Smooth muscle cell of the brain vasculature (primary cell): ENCODE measurements at regions not wholly inside any gene's neighbourhood (a gene's known extent, or its start where the extent isn't known, plus 50 kb on each side); places are given as distances from the start of the nearest gene placed in this dataset.
"Not testable (repeated sequence)": the region's sequence is repeated elsewhere in the genome, so short reads cannot be mapped to it uniquely, and the experiment has no call there.

ENCODE experiments used
- DNase-seq: peaks from one replicate; pipeline ENCODE4 v3.0.0-alpha.2; 2012; ENCODE audit warnings: low read depth, low spot score

DNA sequence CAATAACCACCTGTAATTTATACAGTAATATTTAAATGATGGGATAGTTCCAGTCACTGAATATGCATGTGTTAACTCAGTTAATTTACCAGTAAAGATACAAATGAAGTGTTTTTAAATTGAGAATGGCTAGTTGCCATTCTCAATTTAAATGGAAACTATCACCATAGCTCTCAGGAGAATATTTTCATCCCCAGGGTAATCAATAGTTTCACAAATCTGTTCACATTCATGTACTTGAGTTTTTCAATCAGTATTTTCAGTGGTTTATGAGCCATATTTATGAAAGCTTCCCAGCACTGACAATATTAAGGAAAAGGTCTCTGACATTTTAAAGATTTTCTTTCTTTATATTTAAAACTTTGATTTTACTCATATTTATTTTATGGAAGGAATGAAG, 439.3 kb downstream of the MAT2B start:
- DNase-seq = no peak

DNA sequence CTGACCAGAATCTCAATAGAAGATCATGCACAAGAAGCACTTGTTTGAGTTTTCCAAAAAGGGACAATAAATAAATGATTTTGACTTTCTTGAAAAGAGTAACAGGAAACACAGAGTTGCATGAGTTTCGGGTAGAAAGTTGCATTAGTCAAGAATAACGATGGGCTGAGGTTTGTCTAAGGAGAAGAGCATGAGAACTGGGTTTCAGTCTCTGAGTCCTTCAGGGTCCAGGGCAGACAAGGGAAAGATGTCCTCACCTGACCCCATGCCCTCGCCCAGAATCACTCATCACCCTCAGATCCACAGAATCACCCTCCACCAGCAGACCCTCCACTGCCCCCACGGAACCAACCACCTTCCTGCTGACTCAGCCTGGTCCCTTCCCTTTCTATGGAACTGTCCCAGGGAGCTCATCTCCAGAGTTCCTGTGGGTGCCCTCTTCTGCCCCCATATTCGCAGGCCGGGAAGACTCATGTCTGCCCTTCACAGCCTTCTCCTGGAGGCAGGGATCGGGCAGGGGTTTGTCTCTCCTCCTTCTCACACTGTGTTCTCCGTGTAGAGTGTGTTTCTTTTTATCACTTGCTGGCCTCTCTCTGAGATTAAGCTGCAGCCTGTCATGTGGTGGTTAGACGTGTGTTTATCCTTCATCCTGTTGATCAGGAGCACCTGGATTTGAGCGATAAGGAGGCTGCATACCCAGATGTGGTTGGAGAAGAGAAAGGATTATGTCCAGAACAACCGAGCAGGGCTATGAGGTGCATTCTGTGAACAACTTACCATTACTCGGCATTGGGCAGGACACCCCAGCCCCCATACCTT, 442.6 kb downstream of the MAT2B start:
- DNase-seq = no peak

DNA sequence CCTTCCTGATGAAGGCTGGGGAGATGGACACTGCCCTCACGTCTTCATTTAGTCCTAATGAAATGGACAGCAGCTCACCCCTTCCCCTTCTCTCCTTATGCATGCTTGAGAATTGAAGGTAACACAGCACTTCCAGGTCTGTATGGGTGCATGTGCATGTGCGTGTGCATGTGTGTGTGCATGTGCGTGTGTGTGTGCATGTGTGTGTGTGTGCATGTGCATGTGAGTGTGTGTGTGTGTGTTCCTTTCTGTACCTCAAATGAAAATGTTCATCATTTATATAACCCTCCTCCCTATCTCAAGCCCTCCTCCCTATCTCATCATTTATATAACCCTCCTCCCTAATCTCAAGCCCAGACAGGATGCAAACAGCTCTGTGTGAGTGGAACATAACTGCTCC, 444.8 kb downstream of the MAT2B start:
- DNase-seq = no peak

GRCh38 chr5:163951069-163951468, 445.6 kb downstream of the MAT2B start:
- no peak for DNase-seq

GRCh38 chr5:163953901-163954300, 448.5 kb downstream of the MAT2B start:
- DNase-seq = no peak

DNA sequence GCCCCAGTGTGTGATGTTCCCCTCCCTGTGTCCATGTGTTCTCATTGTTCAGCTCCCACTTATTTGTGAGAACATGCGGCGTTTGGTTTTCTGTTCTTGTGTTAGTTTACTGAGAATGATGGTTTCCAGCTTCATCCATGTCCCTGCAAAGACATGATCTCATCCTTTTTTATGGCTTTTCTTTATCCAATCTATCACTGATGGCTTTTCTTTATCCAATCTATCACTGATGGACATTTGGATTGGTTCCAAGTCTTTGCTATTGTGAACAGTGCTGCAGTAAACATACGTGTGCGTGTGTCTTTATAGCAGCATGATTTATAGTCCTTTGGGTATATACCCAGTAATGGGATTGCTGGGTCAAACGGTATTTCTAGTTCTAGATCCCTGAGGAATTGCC, 455.8 kb downstream of the MAT2B start:
- DNase-seq = not testable (repeated sequence)

GRCh38 chr5:163963881-163964280, 458.5 kb downstream of the MAT2B start:
- DNase-seq = no peak

DNA sequence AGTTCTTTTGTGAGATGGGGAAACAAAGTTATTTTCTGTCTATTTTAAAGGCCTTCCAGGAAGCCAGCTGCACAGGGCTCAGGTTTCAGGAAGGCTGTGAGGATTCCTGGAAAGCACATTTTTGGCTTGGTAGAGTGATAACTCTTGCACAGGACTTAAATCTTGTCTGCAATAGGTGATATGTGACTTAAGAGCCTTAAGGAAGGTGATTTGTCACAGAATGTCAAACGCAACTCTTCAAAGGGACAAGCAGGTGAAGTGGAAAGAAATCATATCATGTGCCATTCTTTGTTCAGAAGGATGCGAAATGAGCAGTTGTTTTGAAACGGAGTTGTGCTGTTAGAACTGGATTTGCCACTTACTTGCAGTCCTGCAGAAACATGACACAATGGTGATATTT, 459.3 kb downstream of the MAT2B start:
- no peak for DNase-seq

GRCh38 chr5:163967268-163967667, 461.8 kb downstream of the MAT2B start:
- DNase-seq = no peak

GRCh38 chr5:163968651-163969050, 463.2 kb downstream of the MAT2B start:
- DNase-seq = no peak

DNA sequence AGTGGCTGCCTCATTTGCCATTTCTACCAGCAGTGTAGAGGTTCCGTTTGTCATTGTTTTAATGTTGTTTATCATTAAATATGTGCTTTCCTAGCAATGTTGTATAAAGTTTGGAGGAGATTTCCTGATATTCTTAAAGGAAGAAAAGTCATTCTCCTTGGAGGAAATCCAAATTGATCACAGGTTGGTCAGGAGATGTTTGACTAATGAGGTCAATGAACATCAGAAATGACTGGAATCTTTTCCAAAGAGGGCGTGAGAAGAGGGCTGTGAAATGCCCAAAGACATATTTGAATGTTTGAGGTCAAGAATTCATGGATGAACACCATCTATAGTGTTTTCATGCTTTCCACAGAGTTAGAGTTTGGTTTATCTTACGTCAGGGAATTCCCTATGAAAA, 471.3 kb downstream of the MAT2B start:
- DNase-seq = no peak

DNA sequence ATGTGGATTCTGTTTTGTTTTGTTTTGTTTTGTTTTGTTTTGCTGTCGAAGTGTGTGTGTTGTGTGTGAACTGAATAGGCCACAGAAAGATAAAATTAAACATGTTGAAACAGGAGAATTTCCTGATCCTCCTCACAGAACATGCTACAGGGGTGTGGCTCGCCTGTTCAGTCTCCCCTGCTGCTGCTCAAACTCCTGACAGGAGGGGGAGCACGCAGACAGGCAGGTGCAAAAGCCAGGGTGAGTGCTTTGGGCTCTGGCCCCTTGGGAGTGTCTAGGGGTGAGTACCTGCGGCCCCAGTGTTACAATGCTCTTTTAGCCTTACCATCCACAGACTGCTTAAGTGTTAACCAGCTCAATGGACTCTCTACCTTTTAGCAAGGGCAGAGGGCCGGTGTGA, 473.5 kb downstream of the MAT2B start:
- no peak for DNase-seq

DNA sequence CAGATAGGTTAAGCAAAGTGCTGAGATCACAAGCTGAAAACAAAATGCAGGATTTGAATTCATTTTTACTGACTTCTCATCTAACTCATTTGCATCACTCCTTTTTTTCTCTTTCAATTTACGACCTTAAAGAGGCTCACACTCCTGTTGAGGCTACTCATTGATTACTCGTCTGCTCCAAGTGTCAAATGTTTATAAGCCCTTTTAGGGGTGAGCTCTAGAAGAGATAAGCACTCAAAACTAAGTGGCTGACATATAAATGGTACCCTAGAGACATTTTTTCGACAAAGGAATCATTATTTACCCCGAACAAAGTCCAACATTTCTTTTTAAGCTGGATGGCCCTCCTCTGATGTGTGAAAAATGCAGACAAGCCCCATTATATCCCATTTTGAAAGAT, 483.1 kb downstream of the MAT2B start:
- no peak for DNase-seq

DNA sequence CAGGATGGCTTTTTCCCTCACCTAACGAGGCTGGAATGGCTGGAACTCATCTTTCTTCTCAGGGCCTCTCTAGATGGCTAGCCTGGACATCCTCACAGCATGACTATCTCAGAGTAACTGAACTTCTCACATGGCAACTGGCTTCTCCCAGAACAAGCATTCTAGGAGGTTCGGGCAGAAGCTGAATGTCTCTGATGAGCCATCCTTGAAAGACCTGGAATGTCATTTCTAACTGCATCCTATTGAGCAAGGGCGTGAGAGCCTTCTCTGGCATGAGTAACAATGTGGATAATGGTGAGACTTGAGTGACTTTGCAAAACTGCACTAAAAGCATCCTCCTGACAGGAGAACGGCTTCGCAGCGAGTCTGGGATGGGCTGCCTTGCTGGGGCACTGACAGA, 487.7 kb downstream of the MAT2B start:
- DNase-seq = no peak

- DNase-seq = no peak
Measured at GRCh38 chr5:163995206-163995605, 489.8 kb downstream of the MAT2B start.

DNA sequence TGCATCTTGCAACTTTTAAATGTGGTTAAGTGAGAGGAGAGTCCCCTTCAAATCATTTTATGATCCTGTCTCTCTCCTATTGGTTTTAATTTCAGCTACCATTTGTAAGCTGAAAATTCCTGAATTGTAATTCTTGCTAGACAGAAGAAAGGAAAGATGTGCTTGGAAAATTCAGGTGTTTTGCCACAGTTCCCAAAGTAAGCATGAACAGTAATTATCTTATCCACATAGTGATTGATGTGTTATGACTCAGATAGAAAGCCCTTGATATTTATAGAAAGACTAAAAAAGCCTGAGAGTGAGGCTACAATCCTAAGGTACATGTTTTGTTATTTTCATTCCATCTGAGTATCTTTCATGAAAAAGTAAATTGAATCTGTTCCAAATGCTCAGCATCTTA, 492.5 kb downstream of the MAT2B start:
- no peak for DNase-seq

DNA sequence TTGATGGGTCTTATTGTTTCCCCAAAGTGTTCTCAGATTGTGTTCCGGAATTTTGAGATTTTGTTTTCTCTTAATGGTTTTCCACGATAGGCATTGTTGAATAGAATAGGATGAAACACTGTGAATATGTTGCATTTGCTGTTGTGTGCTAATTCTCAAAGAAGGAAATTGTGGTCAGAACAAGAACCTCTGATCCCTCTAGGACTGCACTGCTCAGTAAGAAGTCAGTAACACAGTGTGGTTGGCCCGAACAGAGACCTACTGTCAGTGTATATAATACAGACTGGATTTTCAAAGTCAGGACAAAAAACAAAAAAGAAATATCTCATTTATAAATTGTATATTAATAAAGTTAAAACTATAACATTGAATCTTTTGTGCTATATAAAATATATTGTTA, 494.8 kb downstream of the MAT2B start:
- no peak for DNase-seq

- no peak for DNase-seq
Measured at GRCh38 chr5:164000819-164001218, 495.4 kb downstream of the MAT2B start.

DNA sequence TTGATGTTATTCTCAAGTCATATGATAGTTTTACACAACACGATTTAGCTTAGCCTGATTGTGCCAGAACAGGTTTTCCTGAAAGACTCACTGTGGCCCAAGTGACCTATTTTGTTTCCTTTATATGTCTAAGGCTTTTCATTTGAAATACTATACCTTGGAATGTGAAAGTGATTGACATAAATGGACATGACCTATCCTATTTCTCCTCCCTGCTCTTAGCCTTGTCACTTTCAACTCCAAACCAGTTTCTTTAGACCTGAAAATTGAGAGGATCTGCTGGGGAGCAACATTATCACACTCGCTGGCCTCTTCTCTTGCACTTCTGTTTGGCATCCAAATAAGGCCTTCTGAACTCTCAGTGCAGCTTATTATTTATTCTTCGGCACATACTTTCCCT, 496.8 kb downstream of the MAT2B start:
- DNase-seq = no peak

DNA sequence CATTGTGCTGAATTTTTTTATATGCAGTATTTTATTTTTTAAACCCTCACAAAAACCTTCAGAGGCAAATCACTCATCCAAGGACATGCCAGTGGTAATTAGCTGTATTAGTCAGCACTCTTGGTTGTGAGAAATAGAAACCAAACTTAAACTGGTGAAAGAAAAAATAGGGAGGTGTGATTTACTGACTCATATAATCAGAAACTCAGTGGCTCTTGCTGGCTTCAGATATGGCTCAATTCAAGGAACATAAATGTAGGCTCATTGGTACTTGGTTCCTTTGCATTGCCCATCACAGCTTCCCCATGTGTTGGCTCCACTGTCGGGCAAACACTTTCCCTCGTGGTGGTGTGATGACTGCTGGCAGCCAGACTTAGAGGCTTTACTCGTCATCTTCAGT, 497.2 kb downstream of the MAT2B start:
- no peak for DNase-seq

- no peak for DNase-seq
Measured at GRCh38 chr5:164005071-164005470, 499.7 kb downstream of the MAT2B start.

DNA sequence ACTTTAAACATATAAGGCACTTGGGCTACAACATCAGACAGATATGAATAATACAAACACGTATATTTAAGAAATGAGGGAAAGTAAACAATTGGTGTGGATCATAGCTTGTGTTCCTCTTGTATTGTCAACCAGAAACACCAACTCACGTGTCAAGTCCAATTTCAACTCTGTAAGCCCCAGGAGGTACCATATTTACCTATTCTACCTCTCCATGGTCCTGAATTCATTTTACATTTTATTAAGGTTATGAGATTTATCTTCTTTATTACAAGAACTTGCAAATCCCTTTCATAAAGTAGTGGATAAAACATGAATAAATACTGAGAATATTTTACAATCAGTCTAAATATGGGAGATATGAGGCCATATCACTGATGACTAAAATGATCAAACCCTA, 501.6 kb downstream of the MAT2B start:
- no peak for DNase-seq

- no peak for DNase-seq
Measured at GRCh38 chr5:164009621-164010020, 504.2 kb downstream of the MAT2B start.

DNA sequence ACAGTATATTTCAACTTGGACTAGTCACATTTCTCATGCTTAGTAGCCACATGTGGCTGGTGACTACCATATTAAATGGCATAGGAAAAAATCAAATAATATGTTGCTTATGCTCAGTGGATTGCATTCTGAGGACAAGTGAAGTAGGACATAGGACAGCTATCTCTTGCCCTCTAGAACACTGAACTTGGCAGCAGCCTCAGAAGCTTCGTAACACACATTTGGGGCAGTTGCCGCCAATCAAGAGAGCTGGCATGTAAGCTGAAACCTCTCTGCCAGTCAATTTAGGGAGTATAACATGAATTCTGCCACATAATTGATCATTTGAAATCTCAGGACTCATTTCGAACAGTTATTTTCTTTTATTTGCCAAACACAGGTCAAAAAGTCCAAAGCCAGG, 505.5 kb downstream of the MAT2B start:
- DNase-seq = no peak
